ENCODE measurements at regions not wholly inside any gene's neighbourhood (a gene's known extent, or its start where the extent isn't known, plus 50 kb on each side); places are given as distances from the start of the nearest gene placed in this dataset.
"Not testable (repeated sequence)": the region's sequence is repeated elsewhere in the genome, so short reads cannot be mapped to it uniquely, and the experiment has no call there.

GRCh38 chr2:71922091-71922490 lies 225.6 kb downstream of the CYP26B1 start:
- Histone ChIP-seq H3K79me2 (no peaks in the 10 kb centered on the region), H3K4me3 (no peak overlapping the region), H3K27ac (no peak overlapping the region), H3K9me3 (ENCODE audit: low read depth) (no peaks in the 10 kb centered on the region), H3K27me3 (no peaks in the 10 kb centered on the region), H2AFZ (no peak overlapping the region), H4K20me1 (ENCODE audit: insufficient read depth, poor library complexity, severe bottlenecking) (no peaks in the 10 kb centered on the region), H3K36me3 (replicated peaks; ENCODE audit: insufficient read depth, low read depth) (no peaks in the 10 kb centered on the region), H3K4me2 (no peak overlapping the region), H3K4me1 (ENCODE audit: insufficient read depth) (peaks cover 6% of the 10 kb centered on the region), H3K9me2 (replicated peaks; ENCODE audit: insufficient read depth) (no peaks in the 10 kb centered on the region)
- no peak for DNase-seq (ENCODE audit: low spot score)
- 78% methylated on average over 2 of the region's 2 CpGs for WGBS (ENCODE audit: low lambda C conversion rate, missing lambda C conversion rate)
- TF ChIP-seq EZH2 (IDR thresholded peaks at IDR 0.05; ENCODE audit: borderline replicate concordance) (no peak), EZH2phosphoT487 (IDR thresholded peaks at IDR 0.05; ENCODE audit: low read depth, severe bottlenecking, unreplicated experiment) (no peak), CTCF (IDR thresholded peaks at IDR 0.05; ENCODE audit: poor library complexity) (no peak)

GRCh38 chr2:71920819-71921218 lies 226.8 kb downstream of the CYP26B1 start:
- H3K27ac ChIP-seq; H3K4me1 ChIP-seq (ENCODE audit: insufficient read depth); DNase-seq (ENCODE audit: low spot score); H3K79me2 ChIP-seq; H3K9me3 ChIP-seq (ENCODE audit: low read depth); H3K4me3 ChIP-seq; H3K4me2 ChIP-seq; H3K9me2 ChIP-seq (replicated peaks; ENCODE audit: insufficient read depth); H4K20me1 ChIP-seq (ENCODE audit: insufficient read depth, poor library complexity, severe bottlenecking); H2AFZ ChIP-seq; H3K36me3 ChIP-seq (replicated peaks; ENCODE audit: insufficient read depth, low read depth); H3K27me3 ChIP-seq: not testable (repeated sequence)
- 80% methylated on average over 5 of the region's 5 CpGs for WGBS (ENCODE audit: low lambda C conversion rate, missing lambda C conversion rate)

- no peaks in the 10 kb centered on the region for H3K9me3 ChIP-seq (ENCODE audit: low read depth)
- DNase-seq (ENCODE audit: low spot score): no peak
- TF ChIP-seq EZH2 (IDR thresholded peaks at IDR 0.05; ENCODE audit: borderline replicate concordance) (no peak), CTCF (IDR thresholded peaks at IDR 0.05; ENCODE audit: poor library complexity) (no peak), EZH2phosphoT487 (IDR thresholded peaks at IDR 0.05; ENCODE audit: low read depth, severe bottlenecking, unreplicated experiment) (no peak)
Measured at GRCh38 chr2:71919708-71920107, 228.0 kb downstream of the CYP26B1 start.

GRCh38 chr2:71910277-71910676 lies 237.4 kb downstream of the CYP26B1 start:
- no peak overlapping the region for H3K4me2 ChIP-seq
- H3K9me2 ChIP-seq (replicated peaks; ENCODE audit: insufficient read depth): no peaks in the 10 kb centered on the region
- H3K4me3 ChIP-seq: no peak overlapping the region
- no peak for TF ChIP-seq EZH2 (IDR thresholded peaks at IDR 0.05; ENCODE audit: borderline replicate concordance)
- TF ChIP-seq CTCF (IDR thresholded peaks at IDR 0.05; ENCODE audit: poor library complexity): no peak
- no peak for TF ChIP-seq EZH2phosphoT487 (IDR thresholded peaks at IDR 0.05; ENCODE audit: low read depth, severe bottlenecking, unreplicated experiment)
- 87% methylated on average over 1 of the region's 1 CpG for WGBS (ENCODE audit: low lambda C conversion rate, missing lambda C conversion rate)
- H3K36me3 ChIP-seq (replicated peaks; ENCODE audit: insufficient read depth, low read depth): no peaks in the 10 kb centered on the region
- no peaks in the 10 kb centered on the region for H3K27me3 ChIP-seq
- no peak overlapping the region for H3K27ac ChIP-seq
- H3K4me1 ChIP-seq (ENCODE audit: insufficient read depth): no peaks in the 10 kb centered on the region
- no peak overlapping the region for H2AFZ ChIP-seq
- H3K79me2 ChIP-seq: no peaks in the 10 kb centered on the region
- H4K20me1 ChIP-seq (ENCODE audit: insufficient read depth, poor library complexity, severe bottlenecking): no peaks in the 10 kb centered on the region
- H3K9me3 ChIP-seq (ENCODE audit: low read depth): peaks cover 9% of the 10 kb centered on the region
- no peak for DNase-seq (ENCODE audit: low spot score)

More at GRCh38 chr2:71919708-71920107, 228.0 kb downstream of the CYP26B1 start:
- Histone ChIP-seq H3K9me2 (replicated peaks; ENCODE audit: insufficient read depth) (no peaks in the 10 kb centered on the region), H2AFZ (no peak overlapping the region), H3K4me3 (no peak overlapping the region), H4K20me1 (ENCODE audit: insufficient read depth, poor library complexity, severe bottlenecking) (no peaks in the 10 kb centered on the region), H3K27ac (no peak overlapping the region), H3K4me2 (no peak overlapping the region), H3K36me3 (replicated peaks; ENCODE audit: insufficient read depth, low read depth) (no peaks in the 10 kb centered on the region), H3K4me1 (ENCODE audit: insufficient read depth) (no peaks in the 10 kb centered on the region), H3K79me2 (no peaks in the 10 kb centered on the region), H3K27me3 (no peaks in the 10 kb centered on the region)

Data from hepatocyte (in vitro differentiated cells).